ENCODE measurements at regions not wholly inside any gene's neighbourhood (a gene's known extent, or its start where the extent isn't known, plus 50 kb on each side); places are given as distances from the start of the nearest gene placed in this dataset.

DNA sequence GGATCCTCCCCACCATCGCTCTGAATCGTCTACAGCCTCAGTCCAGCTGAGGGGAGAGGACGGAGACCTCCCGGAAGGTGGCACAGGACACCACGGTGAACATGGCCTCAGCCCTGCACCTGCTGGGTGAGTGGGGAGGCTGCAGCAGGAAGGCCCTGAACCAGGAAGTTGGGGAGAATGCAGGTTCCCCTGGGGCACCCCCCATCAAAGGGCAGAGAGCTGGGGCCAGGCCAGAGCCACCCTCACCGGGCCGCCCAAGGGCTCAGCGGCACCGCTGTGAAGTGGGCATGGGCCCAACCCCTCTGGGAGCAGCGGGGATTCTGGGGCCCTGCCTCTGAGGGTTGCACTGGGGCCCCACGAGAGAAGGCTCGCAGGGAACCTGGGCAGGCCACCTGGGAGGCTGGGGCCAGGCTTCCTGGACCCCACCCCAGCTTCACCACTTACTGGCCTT, 98.7 kb downstream of the MICALL2 start:
- DNase-seq, result no peak

DNA sequence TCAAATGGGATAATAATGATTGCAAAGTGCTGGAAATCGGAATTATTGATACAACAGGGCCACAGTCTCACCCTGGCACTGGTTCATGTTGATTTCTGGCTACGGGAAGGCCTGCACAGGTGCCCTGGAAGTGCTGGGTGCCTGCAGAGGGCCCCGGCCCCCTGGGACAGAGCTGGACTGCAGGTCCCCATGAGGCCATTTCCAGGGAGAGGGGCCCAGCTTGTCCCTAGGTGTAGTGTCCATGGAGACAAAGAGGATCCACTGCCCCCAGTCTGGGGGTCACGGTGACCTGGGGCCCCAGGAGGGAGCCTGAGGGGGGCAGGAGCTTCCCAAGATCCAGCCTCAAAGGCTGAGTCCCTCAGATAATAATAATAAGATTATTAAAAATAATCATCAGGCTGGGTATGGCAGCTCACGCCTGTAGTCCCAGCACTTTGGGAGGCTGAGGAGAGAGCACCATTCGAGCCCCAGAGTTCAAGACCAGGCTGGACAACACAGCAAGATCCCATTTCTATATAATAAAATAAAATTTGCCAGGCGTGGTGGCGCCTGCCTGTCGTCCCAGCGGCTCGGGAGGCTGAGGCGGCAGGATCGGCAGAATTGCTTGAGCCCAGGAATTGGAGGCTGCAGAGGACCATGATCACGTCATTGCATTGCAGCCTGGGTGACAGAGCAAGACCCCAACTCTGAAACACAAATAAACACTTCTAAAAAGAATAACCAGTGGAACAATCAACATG, 98.1 kb downstream of the MICALL2 start:
- no peak for DNase-seq

DNA sequence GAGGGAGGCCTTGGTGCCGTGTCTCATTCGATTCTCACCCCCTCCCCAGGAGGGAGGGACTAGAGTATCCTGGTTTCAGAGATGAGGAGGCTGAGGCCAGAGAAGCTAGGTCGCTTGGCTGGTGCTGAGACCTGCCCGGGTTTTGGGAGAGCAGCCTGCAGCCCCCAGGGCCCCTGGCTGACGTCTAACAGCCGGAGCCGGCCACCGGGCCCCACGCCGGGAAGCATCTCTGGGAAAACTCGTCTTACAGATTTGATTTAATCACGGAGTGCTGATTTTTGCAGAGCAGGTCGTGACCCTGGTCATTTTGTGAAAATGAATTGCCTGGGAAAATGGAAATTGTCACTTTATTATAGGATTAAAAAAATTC, 97.5 kb downstream of the MICALL2 start:
- no peak for DNase-seq

DNA sequence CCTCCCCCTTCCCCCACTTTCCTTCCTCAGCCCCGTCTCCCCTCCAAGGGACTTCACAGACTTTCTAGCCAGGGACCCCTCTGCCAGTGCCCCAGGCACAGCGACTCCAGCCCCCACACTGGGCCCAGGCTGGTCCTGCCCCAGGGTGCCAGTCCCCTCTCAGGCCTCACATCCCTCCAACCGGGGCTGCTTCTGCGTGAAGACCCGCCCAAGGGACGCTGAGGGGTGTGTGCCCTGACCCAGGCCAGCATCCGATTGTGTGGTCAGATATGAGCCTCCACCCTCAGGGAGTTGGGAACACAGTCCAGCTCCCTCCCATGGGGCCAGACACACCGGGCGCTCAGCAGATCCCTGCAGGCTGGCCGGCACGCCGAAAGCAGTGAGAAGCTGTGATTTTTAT, 97.0 kb downstream of the MICALL2 start:
- DNase-seq, result no peak

DNA sequence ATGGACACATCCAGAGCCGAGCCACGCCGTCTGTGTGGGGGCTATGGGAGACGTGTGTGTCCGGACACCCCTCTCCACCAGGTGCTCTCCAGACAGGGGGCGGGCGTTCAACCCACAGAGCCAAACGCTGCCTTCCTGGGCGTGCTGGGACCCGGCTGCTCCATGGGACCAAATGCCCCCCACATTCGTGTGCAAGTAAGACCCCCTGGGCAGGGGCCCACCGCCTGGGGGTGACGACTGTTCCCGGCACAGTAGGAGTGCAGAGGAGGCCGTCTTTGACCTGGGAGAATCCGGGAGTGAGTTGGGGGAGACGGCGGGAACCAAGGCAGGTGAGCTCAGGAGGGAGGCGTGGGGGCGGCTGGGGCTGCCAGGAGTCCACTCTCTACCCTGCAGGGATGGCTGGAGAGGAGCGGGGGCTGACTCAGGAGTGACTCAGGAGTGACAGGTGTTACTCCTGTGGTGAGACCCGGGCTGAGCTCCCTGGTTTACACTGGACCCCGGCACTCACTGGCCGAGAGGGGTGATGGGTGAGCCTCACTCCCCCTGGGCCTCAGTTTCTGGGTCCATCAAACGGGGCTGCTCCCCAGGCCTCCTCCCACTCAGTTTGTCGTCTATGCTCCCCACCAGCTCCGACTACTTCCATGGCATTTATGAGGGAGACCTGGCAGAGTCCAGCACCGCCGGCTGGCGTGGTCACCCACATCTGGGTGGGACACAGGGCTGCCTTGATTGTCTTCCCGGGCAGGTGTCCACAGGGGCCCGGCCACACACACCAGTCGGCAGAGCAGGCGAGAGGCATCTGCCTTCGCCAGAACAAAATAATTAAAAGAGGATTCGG, 95.0 kb downstream of the MICALL2 start:
- no peak for DNase-seq

DNA sequence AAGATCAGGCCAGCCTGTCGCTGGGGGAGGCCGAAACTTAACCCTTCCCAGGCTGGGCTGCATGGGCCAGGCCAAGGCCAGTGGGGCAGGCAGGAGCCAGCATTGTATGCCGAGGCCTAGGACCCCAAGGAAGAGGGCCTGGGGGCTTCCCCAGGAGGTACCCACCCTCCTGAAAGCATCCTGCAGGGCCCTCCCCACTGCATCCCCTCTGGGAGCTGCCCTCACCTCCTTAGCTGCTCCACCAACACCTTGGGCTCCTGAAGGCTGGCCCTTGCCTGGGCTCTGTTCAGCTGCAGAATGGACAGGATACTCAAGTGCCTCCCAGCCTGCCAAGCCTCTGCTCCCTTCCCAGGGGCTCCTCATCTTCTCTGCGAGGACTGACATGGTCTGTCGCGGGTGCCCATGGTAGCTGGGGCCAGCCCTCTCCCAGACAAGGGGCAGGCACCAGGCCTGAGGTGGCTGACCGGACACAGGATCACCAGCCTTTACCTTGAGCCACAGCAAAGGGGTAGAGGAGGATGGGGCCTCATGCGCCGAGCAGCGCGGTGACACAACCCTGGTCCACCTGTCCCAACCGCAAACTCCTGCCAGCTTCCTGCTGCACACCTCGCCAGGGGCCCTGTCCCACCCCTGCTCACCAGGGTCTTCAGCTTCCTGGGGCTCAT, 94.2 kb downstream of the MICALL2 start:
- DNase-seq, result no peak

DNA sequence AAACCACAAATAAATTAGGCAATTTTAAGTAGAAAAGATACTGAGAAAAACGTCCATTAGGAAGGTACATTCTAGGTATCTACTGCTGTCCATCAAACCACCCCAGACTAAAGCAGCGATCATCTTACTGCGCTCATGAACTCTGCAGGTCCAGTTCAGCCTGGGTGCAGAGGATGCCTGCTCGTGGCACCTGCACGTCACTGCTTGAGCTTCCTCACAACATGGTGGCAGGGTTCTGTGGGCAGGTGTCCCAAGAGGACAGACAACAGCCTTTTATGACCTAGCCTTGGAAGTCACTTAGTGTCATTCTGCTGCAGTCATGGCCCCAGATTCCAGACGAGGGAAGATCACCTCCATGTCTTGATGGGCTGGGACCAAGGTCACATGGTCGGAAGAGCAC, 93.4 kb downstream of the MICALL2 start:
- no peak for DNase-seq

DNA sequence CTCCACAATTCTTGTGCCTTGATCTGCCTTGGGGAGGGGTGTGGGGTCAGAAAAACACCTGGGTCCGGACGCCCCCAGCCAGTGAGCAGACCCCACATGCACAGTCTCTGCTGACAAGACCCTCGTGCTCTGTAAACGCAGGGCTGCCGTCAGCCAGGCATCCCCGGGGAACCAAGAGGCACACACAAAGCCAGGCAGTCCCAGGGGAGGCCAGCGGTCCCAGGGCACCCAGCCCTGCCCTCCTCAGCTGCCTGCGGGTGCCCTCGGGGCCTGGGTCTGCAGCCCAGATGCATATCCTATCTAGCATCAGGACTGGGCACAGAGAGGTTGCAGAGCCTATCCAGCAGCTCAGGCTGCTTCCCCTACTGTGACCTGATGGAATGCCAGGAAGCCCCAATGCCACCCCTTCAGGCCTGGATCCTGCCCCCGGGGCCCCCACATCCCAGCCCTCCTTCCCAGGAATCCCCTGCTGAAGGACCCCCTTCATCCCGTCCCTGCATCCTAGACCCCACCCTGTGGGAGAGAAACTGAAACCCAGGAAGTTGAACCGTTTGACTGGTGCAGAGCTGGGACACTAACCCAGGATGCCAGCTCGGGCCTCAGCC, 92.4 kb downstream of the MICALL2 start:
- no peak for DNase-seq

DNA sequence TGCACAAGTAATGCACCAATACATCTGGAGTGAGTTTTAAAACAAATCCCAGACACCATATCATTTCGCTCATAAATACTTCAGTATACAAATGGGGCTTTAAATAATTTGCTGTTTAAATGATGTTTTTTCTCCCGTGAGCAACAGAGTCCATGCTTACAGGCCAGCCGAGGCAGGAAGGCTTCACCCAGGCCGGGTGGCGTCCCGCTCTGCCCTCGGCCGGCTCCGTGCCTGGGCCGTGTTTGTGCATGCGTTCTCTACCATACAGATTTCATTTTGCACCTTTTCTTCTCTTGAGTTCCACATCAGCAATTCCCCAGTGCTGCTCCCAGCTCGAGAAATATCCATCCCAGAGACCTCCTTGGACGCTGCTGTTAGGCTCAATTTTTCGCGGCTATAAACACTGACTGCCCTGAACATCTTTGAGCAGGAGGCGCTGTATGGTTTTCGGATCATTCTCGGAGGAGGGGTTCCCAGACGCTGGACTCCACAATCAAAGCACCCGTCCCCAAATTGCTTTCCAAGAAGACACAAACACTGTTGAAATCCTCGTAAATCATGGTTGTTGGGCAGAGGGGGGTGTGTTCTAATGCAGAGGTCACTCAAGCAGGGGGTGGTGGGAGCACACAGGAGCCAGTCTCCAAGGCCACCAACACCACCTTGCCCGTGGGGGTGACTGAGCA, 91.6 kb downstream of the MICALL2 start:
- no peak for DNase-seq

DNA sequence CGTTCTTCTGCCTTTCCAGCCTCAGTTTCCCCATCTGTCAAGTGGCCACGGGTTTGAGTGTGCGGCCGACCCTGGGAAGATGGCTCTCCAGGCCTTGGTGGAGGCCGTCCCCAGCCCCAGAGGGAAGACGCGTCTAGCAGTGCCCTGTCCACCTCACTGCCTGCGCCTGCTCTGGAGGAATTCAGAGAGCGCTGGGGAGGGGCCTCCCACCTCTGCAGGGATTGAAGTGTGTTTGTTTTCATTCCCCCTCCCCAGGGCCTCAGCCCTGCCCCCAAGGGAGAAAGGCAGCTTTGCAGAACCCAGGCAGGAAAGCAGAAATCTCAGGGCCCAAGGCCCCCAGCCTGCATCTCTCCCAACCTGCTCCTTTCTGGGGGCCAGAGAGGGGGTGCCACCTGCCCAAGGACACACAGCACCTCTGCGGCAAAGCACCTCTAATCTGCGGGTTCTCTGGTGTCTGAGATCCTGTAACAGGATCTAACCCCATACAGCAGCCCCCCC, 91.0 kb downstream of the MICALL2 start:
- DNase-seq, result no peak

DNA sequence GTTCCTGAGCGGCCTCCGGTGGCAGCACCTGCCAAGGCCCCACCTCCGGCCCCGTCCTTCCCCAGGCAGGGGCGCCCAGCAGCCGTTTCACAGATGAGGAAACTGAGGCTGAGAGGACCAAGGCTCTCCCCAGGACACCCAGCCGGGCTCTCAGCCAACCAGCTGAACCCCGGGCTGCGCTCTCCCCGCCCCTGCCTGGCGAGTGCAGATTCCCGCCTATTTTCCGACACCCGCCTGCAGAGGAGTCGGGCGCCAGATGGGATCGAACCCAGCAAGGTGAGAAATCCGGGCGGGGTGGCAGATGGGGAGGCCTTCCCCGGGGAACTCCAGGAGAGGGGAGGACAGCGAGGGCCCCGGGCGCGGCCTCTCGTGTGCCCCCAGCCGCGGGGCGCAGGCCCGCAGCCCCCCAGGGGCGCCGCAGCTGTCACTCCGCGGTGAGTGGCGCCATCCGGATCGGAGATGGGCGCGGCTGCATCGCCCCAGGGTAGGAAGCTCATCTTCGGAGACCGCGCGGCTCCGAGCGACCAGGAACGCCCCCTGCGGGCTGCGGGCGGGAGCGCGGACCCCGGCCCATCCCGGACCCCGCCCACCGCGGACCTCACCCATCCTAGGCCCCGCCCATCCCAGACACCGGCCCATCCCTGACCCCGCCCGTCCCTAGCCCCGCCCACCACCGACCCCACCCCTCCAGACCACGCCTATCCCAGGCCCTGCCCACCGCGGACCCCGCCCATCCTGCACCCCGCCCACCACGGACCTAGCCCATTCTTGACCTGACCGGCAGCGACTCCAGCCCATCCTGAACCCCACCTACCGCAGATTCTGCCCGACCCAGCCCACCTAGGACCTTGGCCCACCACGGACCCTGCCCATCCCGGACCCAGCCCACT, 90.3 kb downstream of the MICALL2 start:
- DNase-seq, result no peak

DNA sequence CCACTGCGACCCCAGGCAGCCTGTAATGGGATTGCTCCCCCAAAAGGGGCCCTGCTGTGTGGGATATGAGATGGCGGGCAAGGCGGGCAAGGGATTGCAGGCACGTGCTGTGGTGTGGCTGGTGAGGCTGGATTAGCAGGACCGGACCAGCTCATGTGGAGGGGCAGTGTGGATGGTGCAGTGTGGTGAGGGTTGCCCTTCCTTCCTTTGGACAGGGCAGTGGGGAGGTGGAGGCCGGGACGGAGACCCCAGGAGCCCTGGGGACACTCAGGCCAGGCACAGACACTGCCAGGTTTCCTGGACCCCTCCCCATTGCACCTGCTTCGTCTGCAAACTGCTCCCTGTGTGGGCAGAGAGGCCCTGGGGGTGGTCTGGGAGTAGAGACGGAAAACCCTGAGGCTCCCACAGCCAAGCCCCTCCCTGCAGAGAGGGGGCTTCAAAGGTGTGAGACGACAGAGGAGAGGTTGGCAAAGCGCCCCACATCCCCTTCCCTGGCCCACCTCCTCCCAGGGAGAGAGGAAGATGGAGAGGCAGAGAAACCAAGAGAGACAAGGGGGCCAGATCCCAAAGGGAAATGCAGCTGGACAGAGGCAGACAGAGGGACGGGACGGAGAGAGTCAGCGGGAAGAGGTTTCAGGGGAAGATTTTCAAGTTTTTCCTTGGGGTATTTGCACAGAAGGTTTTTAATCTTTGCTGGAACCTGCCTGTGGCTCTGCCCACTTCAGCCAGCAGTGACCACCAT, 89.2 kb downstream of the MICALL2 start:
- no peak for DNase-seq

DNA sequence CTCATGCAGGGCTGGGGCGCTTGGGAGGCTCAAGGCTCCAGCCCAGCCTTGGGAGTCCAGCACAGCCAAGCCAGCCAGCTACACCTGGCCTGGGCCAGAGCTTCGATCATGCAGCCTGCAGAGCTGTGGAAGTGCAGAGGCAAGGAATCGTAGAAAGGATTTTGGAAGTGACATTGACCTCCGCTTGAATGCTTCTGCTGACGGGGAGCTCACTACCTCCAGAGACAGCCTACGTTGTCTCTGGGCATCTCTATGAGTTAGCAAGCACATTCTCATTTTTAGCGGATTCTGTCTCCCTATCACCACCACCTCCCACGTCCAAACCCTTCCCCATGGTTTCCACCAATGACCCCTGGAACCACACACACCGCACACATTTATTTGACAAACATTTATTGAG, 88.5 kb downstream of the MICALL2 start:
- DNase-seq, result no peak

DNA sequence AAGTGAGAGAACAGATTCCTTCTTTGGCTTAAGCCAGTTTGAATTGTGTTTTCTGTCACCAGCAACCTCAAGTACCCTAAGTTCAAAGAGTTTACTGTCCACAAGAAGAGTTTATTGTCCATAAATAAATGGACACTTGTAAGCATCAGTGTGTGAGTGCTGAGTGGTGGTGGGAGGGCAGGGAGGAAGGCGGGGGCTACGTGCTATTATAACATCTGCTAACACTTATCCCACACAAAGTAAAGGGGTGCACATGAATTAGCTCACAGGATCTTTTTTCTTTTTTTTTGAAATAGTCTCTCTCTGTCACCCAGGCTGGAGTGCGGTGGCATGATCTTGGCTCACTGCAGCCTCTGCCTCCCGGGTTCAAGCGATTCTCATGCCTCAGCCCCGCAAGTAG, 87.2 kb downstream of the MICALL2 start:
- no peak for DNase-seq

DNA sequence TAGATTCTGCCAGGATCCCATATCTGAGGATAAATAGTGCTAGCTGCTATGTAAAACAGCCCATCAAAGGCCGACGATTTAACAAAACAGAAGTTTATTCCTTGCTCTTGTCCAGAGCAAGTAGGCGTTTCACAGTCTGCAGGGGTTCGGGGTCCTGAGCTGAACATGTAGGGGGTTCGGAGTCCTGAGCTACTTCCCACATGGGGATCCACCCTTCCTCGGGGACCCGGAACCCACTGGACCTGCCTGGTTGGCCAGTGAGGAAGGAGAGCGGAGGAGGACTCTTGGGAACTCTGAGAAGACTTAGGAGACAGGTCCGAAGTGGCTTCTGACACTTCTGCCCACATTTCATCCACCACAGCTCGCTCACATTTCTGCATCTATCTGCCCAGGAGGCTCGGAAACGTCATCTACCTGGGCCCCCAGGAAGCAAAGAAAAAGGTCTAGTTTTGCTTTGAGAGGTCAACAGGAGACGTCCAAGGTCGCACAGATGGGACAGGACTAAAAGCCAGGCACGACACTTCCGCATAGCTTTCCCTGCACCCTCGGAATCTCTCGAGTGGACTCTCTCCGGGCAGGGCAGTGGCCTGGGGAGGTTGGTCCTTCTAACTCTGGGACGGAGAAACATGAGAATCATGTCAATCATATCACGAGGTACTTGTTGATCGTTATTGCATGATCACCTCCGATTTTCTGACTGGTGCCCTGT, 86.4 kb downstream of the MICALL2 start:
- DNase-seq, result no peak

DNA sequence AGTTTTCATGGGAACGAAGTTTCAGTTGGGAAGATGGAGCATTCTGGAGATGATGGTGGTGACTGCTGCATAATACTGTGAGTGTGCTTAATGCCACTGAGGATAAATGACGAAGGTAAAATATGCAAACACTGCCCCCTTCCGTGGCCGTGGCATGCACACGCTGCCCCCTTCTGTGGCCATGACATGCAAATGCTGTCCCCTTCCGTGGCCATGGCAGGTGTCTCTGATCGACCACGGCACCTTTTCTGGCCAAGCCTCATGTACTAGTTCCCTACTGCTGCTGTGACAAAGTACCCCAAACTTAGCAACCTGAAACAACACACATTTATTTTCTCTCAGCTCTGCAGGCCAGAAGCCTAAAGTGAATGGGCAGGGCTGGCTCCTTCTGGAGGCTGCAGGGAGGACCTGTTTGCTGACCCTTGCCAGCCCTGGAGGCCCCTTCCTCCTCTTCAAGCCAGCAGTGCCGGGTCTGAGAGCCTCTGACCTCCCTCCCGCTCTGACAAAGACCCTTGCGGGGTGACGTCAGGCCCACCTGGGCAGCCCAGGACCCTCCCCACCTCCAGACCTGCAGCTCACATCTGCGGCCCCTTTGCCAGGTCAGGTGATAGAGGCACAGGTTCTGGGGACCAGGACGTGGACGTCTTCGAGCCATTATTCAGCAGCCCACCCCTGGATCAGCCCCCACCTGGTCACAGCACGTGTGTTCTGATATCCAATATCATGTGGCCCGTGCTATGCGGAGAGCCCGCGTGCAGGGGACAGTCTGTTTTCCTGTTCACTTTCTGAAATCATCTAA, 82.0 kb downstream of the MICALL2 start:
- no peak for DNase-seq

DNA sequence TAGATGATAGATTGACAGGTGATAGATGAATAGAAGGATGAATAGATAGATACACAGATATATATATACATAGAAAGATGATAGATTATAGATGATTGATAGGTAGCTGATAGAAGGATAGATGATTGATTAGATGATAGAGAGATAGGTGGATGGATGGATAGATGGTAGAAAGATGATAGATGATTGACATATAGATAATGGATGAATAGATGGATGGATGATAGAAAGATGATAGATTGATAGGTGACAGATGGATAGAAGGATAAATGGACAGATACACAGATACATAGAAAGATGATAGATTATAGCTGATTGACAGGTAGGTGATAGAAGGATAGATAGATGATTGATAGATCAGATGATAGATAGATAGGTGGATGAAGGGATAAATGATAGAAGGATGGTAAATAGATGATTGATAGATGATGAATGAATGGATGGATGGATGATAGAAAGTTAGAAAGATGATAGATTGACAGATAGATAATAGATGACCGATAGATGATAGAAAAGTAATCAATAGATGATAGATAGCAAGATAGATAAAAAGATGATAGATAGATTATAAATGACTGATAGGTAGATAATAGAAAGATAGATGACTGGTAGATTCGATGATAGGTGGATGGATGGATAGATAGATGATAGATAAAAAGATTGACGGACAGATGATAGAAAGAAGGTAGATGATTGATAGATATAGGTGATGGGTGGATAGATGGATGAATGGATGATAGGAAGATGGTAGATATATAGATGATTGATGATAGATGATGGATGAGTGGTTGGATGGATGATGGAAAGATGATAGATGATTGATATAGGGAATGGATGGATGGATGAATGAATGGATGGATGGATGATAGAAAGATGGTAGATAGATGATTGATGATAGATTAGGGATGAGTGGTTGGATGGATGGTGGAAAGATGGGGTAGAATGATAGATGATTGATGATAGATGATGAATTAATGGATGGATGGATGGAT, 80.4 kb downstream of the MICALL2 start:
- no peak for DNase-seq

DNA sequence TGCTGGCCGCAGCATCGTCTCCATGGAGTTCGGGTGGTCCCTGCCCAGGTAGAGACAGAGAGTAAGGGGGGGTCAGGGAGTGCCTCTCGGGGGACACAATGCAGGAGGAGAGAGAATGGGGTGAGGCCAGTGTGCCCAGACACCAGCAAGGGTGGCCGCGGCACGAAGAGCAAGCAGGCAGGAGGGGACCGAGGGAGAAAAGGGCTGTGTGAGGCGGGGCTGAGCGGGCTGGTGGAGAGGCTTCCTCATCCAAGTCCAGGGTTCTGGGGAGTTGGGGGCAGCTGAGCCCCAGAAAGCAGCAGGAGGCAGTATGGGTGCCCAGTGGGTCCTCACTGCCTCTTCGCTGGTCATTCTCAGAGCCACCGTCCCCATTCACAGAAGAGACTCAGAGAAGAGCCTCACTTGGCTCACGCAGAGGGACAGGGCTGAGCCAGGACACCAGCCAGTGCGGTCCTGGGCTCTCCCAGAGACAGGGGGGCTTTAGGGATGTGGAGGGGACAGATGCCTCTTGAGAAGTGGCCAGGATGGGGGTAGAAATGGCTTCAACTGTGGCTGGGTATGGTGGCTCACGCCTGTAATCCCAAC, 78.9 kb downstream of the MICALL2 start:
- no peak for DNase-seq

All from NCI-H2107 (cell line).